ENCODE measurements at regions not wholly inside any gene's neighbourhood (a gene's known extent, or its start where the extent isn't known, plus 50 kb on each side); places are given as distances from the start of the nearest gene placed in this dataset.

DNA sequence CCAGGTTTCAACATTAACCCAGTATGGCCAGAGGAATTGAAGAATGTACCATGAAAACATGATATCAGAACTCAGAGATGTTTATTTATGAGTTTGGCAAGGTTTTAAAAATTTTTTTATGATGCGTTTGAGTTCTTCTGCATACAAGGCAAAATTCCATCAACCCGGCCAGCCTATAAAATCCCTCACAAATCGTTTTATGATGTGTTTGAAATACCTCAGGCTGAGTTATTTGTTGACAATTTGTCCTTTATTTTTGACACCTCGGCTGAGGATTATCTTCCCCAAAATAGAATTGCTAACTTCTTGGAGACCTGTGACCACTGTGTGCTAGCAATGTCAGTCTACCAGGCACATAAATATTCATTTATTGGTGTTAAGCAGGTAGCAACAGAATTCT lies 91.9 kb upstream of the SLC24A3 start:
- TF ChIP-seq, protein P1, sequence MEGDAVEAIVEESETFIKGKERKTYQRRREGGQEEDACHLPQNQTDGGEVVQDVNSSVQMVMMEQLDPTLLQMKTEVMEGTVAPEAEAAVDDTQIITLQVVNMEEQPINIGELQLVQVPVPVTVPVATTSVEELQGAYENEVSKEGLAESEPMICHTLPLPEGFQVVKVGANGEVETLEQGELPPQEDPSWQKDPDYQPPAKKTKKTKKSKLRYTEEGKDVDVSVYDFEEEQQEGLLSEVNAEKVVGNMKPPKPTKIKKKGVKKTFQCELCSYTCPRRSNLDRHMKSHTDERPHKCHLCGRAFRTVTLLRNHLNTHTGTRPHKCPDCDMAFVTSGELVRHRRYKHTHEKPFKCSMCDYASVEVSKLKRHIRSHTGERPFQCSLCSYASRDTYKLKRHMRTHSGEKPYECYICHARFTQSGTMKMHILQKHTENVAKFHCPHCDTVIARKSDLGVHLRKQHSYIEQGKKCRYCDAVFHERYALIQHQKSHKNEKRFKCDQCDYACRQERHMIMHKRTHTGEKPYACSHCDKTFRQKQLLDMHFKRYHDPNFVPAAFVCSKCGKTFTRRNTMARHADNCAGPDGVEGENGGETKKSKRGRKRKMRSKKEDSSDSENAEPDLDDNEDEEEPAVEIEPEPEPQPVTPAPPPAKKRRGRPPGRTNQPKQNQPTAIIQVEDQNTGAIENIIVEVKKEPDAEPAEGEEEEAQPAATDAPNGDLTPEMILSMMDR (IDR thresholded peaks at IDR 0.05), result no peak

DNA sequence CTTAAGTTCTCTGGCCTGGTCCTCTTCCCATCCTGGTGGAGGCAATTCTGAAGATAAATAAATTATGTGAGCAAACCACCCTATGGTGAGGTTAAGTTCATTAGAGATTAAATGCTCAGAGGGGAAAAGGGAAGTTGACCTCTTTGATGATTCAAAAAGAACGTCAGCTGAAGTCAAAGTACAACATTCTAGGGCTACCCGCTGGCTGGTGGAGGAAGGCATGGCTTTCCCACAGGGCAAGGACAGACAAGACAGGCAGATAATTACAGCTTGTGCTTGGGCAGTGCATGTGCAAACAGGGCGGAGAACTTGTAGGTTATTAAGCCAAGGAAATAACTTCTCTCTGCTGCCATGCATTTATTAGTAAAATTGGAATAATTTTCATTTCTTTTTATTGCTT lies 91.0 kb upstream of the SLC24A3 start:
- TF ChIP-seq, protein P1 (IDR thresholded peaks at IDR 0.05), result no peak

DNA sequence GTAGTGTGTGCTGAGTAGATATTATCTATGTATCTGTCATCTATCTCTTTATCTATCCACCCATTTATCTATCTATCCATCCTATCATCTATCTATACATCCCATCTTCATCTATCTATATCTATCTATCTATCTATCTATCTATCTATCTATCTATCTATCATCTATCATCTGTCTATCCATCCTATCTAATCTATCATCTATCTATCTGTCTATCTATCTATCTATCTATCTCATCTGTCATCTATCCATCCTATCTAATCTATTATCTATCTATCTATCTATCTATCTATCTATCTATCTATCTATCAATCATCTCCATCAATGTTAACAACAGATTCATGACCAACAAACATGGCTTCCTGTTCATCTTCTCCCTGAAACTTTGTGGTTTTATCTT lies 90.5 kb upstream of the SLC24A3 start:
- TF ChIP-seq, protein P1 (IDR thresholded peaks at IDR 0.05), result no peak

DNA sequence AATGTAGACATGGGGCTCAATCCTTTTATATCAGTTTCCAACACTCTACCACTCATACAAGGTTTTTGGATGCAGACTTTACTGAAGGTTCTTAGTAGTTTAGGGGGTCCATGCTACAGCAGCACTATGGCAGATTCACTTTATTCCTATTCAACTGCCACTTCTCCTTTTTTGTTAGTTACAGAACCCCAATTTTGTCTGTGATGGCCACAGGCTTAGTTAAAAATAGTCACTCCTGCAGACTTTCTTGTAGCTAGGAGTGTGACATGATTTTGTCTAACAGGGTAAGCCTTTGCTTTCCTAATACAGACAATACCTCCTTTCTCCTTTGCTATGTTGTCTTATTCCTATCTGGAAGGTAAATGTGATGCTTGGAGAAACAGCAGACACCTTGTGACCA lies 90.0 kb upstream of the SLC24A3 start:
- TF ChIP-seq, protein P1 (IDR thresholded peaks at IDR 0.05), result no peak

DNA sequence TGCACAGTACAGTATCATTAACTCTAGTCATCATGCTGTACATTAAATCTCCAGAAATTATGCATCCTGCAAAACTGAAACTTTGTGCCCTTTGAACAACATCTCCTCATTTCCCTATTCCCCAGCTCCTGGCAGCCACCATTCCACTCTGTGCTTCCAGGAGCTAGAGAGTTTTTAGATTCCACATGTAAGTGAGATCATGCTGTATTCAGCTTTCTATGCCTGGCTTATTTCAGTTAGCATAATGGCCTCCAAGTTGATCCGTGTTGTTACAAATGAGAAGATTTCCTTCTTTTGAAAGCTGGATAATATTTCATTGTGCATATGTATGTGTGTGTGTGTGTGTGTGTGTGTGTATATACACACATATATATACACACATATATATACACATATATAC lies 86.9 kb upstream of the SLC24A3 start:
- TF ChIP-seq, protein P1 (IDR thresholded peaks at IDR 0.05), result no peak

DNA sequence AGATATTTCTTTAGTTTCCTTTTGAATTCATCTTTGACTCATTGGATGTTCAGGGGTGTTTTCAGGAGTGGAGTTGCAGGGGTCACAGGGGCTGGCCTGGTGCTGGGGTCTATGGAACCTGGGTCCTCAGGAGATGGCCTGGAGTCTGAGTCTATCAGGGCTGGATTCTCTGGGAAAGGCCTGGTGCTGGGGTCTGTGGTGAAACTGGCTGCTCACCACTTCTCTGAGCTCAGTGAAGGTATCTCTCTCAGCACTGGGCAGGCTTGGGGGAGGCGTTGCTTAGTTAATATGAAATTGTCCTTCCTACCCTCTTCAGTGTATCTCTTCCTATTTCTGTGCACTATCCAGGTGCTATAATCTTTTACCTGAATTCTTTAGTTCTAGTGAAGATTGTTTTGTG lies 83.1 kb upstream of the SLC24A3 start:
- TF ChIP-seq, protein P1 (IDR thresholded peaks at IDR 0.05), result no peak

DNA sequence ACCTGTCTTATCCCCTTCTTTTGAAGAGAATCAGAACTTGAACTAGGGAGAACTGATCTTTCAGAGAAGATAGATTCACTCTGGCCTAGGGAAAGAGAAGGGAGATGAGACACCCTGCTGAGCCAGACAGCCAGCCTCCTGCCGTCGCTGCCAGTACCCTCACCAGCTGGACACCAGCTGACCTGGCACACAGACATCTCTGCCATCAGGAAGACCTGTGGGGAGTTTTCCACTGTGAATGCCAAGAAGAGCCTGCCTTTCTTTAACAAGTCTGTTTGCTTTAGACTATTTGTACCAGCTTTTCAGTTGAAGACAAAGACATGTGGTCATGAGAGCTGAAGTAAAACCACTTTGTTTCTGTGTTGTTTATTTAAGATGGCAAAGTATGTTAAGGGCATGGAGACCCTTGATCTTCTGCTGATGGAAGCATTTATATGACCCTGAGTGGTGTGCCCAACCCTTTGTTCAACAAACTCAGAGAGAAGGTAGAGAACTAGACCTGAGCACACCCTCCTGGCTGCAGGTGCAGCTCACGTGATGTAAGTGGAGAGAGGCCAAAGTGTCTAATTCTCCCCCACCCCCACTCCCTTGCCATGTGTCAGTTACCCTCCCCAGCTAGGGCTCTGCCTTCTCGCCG lies 82.3 kb upstream of the SLC24A3 start:
- TF ChIP-seq, protein P1 (IDR thresholded peaks at IDR 0.05), result no peak

DNA sequence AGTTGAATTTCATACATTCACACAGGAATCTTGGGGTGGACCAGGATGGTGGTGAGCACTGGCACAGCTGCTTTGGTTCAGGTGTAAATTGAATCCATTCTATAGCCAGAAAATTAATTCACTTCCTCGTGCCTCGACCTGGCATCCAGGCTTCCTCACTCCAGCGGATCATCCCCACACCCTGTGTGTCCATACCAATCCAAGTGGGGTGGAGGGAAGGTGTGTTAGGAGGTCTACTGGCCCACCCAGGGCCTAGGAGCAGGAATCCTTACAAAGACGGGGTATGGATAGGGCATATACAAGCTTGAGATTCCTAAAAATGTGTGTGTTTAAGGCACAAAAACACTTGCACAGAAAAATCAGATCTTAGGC lies 81.8 kb upstream of the SLC24A3 start:
- TF ChIP-seq, protein P1 (IDR thresholded peaks at IDR 0.05), result no peak

Measured in LNCAP (cell line).